ENCODE measurements at regions not wholly inside any gene's neighbourhood (a gene's known extent, or its start where the extent isn't known, plus 50 kb on each side); places are given as distances from the start of the nearest gene placed in this dataset.

DNA sequence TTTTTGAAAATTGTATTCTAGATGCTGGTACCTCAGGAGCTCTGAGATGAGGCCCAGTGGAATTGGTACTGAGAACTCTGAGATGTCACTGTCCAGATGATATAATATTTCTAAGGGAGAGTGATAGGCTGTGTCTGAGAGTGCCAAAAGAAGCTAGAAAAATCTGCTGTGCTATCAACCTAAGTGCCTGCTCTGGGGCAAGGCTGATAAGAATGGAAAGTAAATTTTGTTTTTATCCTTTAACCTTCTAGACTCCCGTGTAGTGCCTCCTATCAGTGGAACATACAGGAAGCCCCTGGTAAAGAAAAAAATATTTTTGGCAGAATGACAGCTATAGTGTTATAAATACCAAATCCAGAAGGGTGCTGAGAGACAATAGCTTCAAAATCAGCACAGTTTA is 348.2 kb downstream of the TFAP2B start:
- TF ChIP-seq, protein P1, sequence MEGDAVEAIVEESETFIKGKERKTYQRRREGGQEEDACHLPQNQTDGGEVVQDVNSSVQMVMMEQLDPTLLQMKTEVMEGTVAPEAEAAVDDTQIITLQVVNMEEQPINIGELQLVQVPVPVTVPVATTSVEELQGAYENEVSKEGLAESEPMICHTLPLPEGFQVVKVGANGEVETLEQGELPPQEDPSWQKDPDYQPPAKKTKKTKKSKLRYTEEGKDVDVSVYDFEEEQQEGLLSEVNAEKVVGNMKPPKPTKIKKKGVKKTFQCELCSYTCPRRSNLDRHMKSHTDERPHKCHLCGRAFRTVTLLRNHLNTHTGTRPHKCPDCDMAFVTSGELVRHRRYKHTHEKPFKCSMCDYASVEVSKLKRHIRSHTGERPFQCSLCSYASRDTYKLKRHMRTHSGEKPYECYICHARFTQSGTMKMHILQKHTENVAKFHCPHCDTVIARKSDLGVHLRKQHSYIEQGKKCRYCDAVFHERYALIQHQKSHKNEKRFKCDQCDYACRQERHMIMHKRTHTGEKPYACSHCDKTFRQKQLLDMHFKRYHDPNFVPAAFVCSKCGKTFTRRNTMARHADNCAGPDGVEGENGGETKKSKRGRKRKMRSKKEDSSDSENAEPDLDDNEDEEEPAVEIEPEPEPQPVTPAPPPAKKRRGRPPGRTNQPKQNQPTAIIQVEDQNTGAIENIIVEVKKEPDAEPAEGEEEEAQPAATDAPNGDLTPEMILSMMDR (IDR thresholded peaks at IDR 0.05; ENCODE audit: poor library complexity, severe bottlenecking), result no peak
- TF ChIP-seq EZH2 (IDR thresholded peaks at IDR 0.05; ENCODE audit: borderline replicate concordance, insufficient read depth, low read length, poor library complexity, severe bottlenecking) (no peak), POLR2AphosphoS5 (IDR thresholded peaks at IDR 0.05) (no peak)

All from neural cell (in vitro differentiated cells).